ENCODE measurements at regions not wholly inside any gene's neighbourhood (a gene's known extent, or its start where the extent isn't known, plus 50 kb on each side); places are given as distances from the start of the nearest gene placed in this dataset.
"Not testable (repeated sequence)": the region's sequence is repeated elsewhere in the genome, so short reads cannot be mapped to it uniquely, and the experiment has no call there.

GRCh38 chr13:90454002-90454636 is 893.4 kb upstream of the MIR17HG start:
- no peak for DNase-seq (ENCODE audit: low spot score)

- no peak for DNase-seq (ENCODE audit: low spot score)
These were observed 892.4 kb upstream of the MIR17HG start for GRCh38 chr13:90455067-90455466.

GRCh38 chr13:90455823-90456222 is 891.7 kb upstream of the MIR17HG start:
- DNase-seq (ENCODE audit: low spot score), result no peak

- no peak for DNase-seq (ENCODE audit: low spot score)
These were observed 886.1 kb upstream of the MIR17HG start for GRCh38 chr13:90461398-90461797.

- DNase-seq (ENCODE audit: low spot score), result no peak
These were observed 870.3 kb upstream of the MIR17HG start for GRCh38 chr13:90477216-90477615.

- DNase-seq (ENCODE audit: low spot score), result no peak
These were observed 863.6 kb upstream of the MIR17HG start for GRCh38 chr13:90483906-90484305.

GRCh38 chr13:90485436-90485835 is 862.1 kb upstream of the MIR17HG start:
- DNase-seq (ENCODE audit: low spot score), result no peak

- no peak for DNase-seq (ENCODE audit: low spot score)
These were observed 854.6 kb upstream of the MIR17HG start for GRCh38 chr13:90492872-90493271.

GRCh38 chr13:90493667-90494066 is 853.8 kb upstream of the MIR17HG start:
- no peak for DNase-seq (ENCODE audit: low spot score)

- DNase-seq (ENCODE audit: low spot score), result not testable (repeated sequence)
These were observed 852.6 kb upstream of the MIR17HG start for GRCh38 chr13:90494849-90495248.

GRCh38 chr13:90498096-90498495 is 849.4 kb upstream of the MIR17HG start:
- DNase-seq (ENCODE audit: low spot score), result no peak

GRCh38 chr13:90498816-90499215 is 848.7 kb upstream of the MIR17HG start:
- no peak for DNase-seq (ENCODE audit: low spot score)

- DNase-seq (ENCODE audit: low spot score), result no peak
These were observed 846.9 kb upstream of the MIR17HG start for GRCh38 chr13:90500569-90500968.

- DNase-seq (ENCODE audit: low spot score), result no peak
These were observed 845.3 kb upstream of the MIR17HG start for GRCh38 chr13:90502153-90502552.

- no peak for DNase-seq (ENCODE audit: low spot score)
These were observed 844.7 kb upstream of the MIR17HG start for GRCh38 chr13:90502762-90503161.

- DNase-seq (ENCODE audit: low spot score), result no peak
These were observed 837.2 kb upstream of the MIR17HG start for GRCh38 chr13:90510319-90510718.

GRCh38 chr13:90511903-90512302 is 835.6 kb upstream of the MIR17HG start:
- DNase-seq (ENCODE audit: low spot score), result no peak

GRCh38 chr13:90514712-90515111 is 832.8 kb upstream of the MIR17HG start:
- not testable (repeated sequence) for DNase-seq (ENCODE audit: low spot score)

- DNase-seq (ENCODE audit: low spot score), result no peak
These were observed 829.1 kb upstream of the MIR17HG start for GRCh38 chr13:90518417-90518816.

GRCh38 chr13:90519157-90519556 is 828.3 kb upstream of the MIR17HG start:
- no peak for DNase-seq (ENCODE audit: low spot score)

GRCh38 chr13:90526711-90527110 is 820.8 kb upstream of the MIR17HG start:
- DNase-seq (ENCODE audit: low spot score), result no peak

- no peak for DNase-seq (ENCODE audit: low spot score)
These were observed 815.7 kb upstream of the MIR17HG start for GRCh38 chr13:90531744-90532143.

GRCh38 chr13:90532861-90533492 is 814.5 kb upstream of the MIR17HG start:
- DNase-seq (ENCODE audit: low spot score), result no peak

GRCh38 chr13:90533866-90534265 is 813.6 kb upstream of the MIR17HG start:
- DNase-seq (ENCODE audit: low spot score), result no peak

Measured in CD4-positive, alpha-beta T cell treated with Interleukin-15 for 4 hours (primary cell).